Hepatocyte (in vitro differentiated cells): ENCODE measurements at regions not wholly inside any gene's neighbourhood (a gene's known extent, or its start where the extent isn't known, plus 50 kb on each side); places are given as distances from the start of the nearest gene placed in this dataset.

Experiments used
- EZH2 ChIP-seq: fragments of 200-600 bp; sonication (generic); IDR thresholded peaks from 2 replicates; pipeline ENCODE4 v1.6.1; 2016; ENCODE audit warnings: antibody characterized with exemption, mild to moderate bottlenecking, borderline replicate concordance
- EZH2phosphoT487 ChIP-seq: fragments of 200-600 bp; sonication (generic); IDR thresholded peaks from one replicate; pipeline ENCODE4 v1.6.1; 2018; ENCODE audit warnings: antibody characterized with exemption, mild to moderate bottlenecking, low read depth, moderate library complexity; ENCODE audit not compliant: unreplicated experiment, severe bottlenecking
- TF ChIP-seq, protein P1 (sequence below): fragments of 200-600 bp; sonication (generic); IDR thresholded peaks from 2 replicates; pipeline ENCODE4 v1.5.1; 2016; ENCODE audit warnings: antibody characterized with exemption, mild to moderate bottlenecking; ENCODE audit not compliant: poor library complexity

- TF ChIP-seq, protein P1, sequence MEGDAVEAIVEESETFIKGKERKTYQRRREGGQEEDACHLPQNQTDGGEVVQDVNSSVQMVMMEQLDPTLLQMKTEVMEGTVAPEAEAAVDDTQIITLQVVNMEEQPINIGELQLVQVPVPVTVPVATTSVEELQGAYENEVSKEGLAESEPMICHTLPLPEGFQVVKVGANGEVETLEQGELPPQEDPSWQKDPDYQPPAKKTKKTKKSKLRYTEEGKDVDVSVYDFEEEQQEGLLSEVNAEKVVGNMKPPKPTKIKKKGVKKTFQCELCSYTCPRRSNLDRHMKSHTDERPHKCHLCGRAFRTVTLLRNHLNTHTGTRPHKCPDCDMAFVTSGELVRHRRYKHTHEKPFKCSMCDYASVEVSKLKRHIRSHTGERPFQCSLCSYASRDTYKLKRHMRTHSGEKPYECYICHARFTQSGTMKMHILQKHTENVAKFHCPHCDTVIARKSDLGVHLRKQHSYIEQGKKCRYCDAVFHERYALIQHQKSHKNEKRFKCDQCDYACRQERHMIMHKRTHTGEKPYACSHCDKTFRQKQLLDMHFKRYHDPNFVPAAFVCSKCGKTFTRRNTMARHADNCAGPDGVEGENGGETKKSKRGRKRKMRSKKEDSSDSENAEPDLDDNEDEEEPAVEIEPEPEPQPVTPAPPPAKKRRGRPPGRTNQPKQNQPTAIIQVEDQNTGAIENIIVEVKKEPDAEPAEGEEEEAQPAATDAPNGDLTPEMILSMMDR, result no peak
- no peak for TF ChIP-seq EZH2
- TF ChIP-seq EZH2phosphoT487, result no peak
Observed at GRCh38 chr15:46865155-46865554, 852.1 kb upstream of the SEMA6D start.
